H1 (cell line): ENCODE measurements at regions not wholly inside any gene's neighbourhood (a gene's known extent, or its start where the extent isn't known, plus 50 kb on each side); places are given as distances from the start of the nearest gene placed in this dataset.

Experiments used
- CTCF ChIA-PET: fragments of 300-600 bp; sonication (Branson Sonifier 250); formaldehyde crosslinking; loops from one replicate; lab custom pipeline; 2021; ENCODE audit not compliant: partially characterized antibody; lab: Charles Lee
- POLR2A ChIA-PET: fragments of 300-600 bp; sonication (Branson Sonifier 250); formaldehyde crosslinking; loops from one replicate; lab custom pipeline; 2021; ENCODE audit warnings: inconsistent platforms; ENCODE audit not compliant: partially characterized antibody; lab: Charles Lee
- DNase-seq, 2 experiments: peaks; one replicate each; pipeline versions ENCODE4 v3.0.0 to v3.0.0-alpha.2; 2010 to 2022; ENCODE audit warnings: low spot score in 2 of 2, low read depth in 1 of 2, mixed read lengths in 1 of 2
- FAIRE-seq: peaks from 2 replicates; lab custom pipeline; 2011; peaks lifted over from hg19 to GRCh38; lab: Jason Lieb, UNC
- H2AFZ ChIP-seq: 2 replicates; pipeline ENCODE4 v1.8.1; 2012; ENCODE audit warnings: low read length, inconsistent platforms
- H2AK5ac ChIP-seq: 2 replicates; pipeline ENCODE4 v1.6.1; 2013; ENCODE audit warnings: low read depth, low read length
- H2BK120ac ChIP-seq: replicated peaks from 2 replicates; pipeline ENCODE3; 2013; ENCODE audit warnings: low read depth, low read length, inconsistent platforms
- H2BK12ac ChIP-seq: 2 replicates; pipeline ENCODE4 v1.6.1; 2013; ENCODE audit warnings: low read depth, low read length
- H2BK15ac ChIP-seq: 2 replicates; pipeline ENCODE4 v1.6.1; 2013; ENCODE audit warnings: low read length
- H2BK20ac ChIP-seq: 2 replicates; pipeline ENCODE4 v1.6.1; 2013; ENCODE audit warnings: low read length
- H2BK5ac ChIP-seq: 2 replicates; pipeline ENCODE4 v1.6.1; 2013; ENCODE audit warnings: low read depth, low read length
- H3K14ac ChIP-seq: 2 replicates; pipeline ENCODE4 v1.6.1; 2013; ENCODE audit warnings: inconsistent platforms; ENCODE audit not compliant: insufficient read length
- H3K18ac ChIP-seq: 2 replicates; pipeline ENCODE4 v1.6.1; 2013; ENCODE audit warnings: low read length; ENCODE audit errors: extremely low read depth
- H3K23ac ChIP-seq: 2 replicates; pipeline ENCODE4 v1.6.1; 2013; ENCODE audit warnings: inconsistent platforms; ENCODE audit not compliant: insufficient read length
- H3K23me2 ChIP-seq: 2 replicates; pipeline ENCODE4 v1.6.1; 2013; ENCODE audit warnings: low read depth, low read length
- H3K27ac ChIP-seq: 2 replicates; pipeline ENCODE4 v1.6.1; 2011; ENCODE audit warnings: low read depth, low read length, inconsistent platforms
- H3K27me3 ChIP-seq, 4 experiments: replicated peaks in 1 of 4; 1 replicate in 1 of 4; 2 replicates in 3 of 4; pipeline versions ENCODE4 v1.6.1 to v1.8.1; 2011 to 2013; ENCODE audit warnings: low read length in 3 of 4, mild to moderate bottlenecking in 3 of 4, inconsistent platforms in 2 of 4, mixed read lengths in 2 of 4, moderate library complexity in 1 of 4; ENCODE audit not compliant: control insufficient read depth in 3 of 4, insufficient read depth in 3 of 4; ENCODE audit errors: extremely low read depth in 1 of 4
- H3K36me3 ChIP-seq, 4 experiments: 2 replicates each; pipeline versions ENCODE4 v1.6.1 to v1.8.1; 2011 to 2013; ENCODE audit warnings: mild to moderate bottlenecking in 4 of 4, low read length in 3 of 4, moderate library complexity in 2 of 4, control low read depth in 1 of 4, inconsistent platforms in 1 of 4; ENCODE audit not compliant: insufficient read depth in 4 of 4, control insufficient read depth in 2 of 4
- H3K4ac ChIP-seq: replicated peaks from 2 replicates; pipeline ENCODE3; 2013; ENCODE audit warnings: low read length, low read depth, mixed read lengths, inconsistent platforms; ENCODE audit not compliant: insufficient read length
- H3K4me1 ChIP-seq, 4 experiments: replicated peaks in 1 of 4; 1 replicate in 1 of 4; 2 replicates in 3 of 4; pipeline versions ENCODE4 v1.6.1 to v1.8.1; 2011 to 2013; ENCODE audit warnings: low read length in 3 of 4, inconsistent platforms in 2 of 4, mixed read lengths in 1 of 4; ENCODE audit not compliant: insufficient read depth in 4 of 4, control insufficient read depth in 3 of 4
- H3K4me2 ChIP-seq, 2 experiments: 2 replicates each; pipeline versions ENCODE4 v1.6.1 to v1.8.1; 2011 to 2013; ENCODE audit warnings: low read depth in 2 of 2, low read length in 2 of 2, control low read depth in 1 of 2, inconsistent platforms in 1 of 2, mild to moderate bottlenecking in 1 of 2; ENCODE audit not compliant: insufficient read depth in 1 of 2
- H3K4me3 ChIP-seq, 4 experiments: fragments of 200-600, 300-600 bp in 1 of 4; sonication (generic), shearing (Covaris generic), sonication (Bioruptor Twin) in 1 of 4; 2 replicates each; pipeline versions ENCODE4 v1.5.1 to v1.8.1; 2011 to 2016; ENCODE audit warnings: low read length in 4 of 4, low read depth in 3 of 4, control low read depth in 2 of 4, inconsistent platforms in 2 of 4, mild to moderate bottlenecking in 2 of 4, mixed read lengths in 1 of 4, moderate library complexity in 1 of 4; ENCODE audit not compliant: insufficient read depth in 2 of 4; ENCODE audit errors: extremely low read depth in 1 of 4
- H3K56ac ChIP-seq: replicated peaks from 2 replicates; pipeline ENCODE3; 2013; ENCODE audit warnings: low read depth, mild to moderate bottlenecking, mixed read lengths, low read length, inconsistent platforms; ENCODE audit not compliant: insufficient read length
- H3K79me1 ChIP-seq: 2 replicates; pipeline ENCODE4 v1.6.1; 2013; ENCODE audit warnings: low read depth, low read length, control low read depth
- H3K79me2 ChIP-seq, 2 experiments: 2 replicates each; pipeline versions ENCODE4 v1.6.1 to v1.8.1; 2012 to 2013; ENCODE audit warnings: low read length in 2 of 2, mild to moderate bottlenecking in 2 of 2, inconsistent platforms in 1 of 2; ENCODE audit not compliant: insufficient read depth in 2 of 2, control insufficient read depth in 1 of 2
- H3K9ac ChIP-seq, 4 experiments: replicated peaks in 1 of 4; 1 replicate in 1 of 4; 2 replicates in 3 of 4; pipeline versions ENCODE4 v1.6.1 to v1.8.1; 2011 to 2013; ENCODE audit warnings: low read depth in 3 of 4, low read length in 3 of 4, control low read depth in 2 of 4, mild to moderate bottlenecking in 2 of 4, moderate library complexity in 2 of 4, inconsistent platforms in 1 of 4; ENCODE audit errors: extremely low read depth in 1 of 4
- H3K9me3 ChIP-seq, 2 experiments: 2 replicates each; pipeline versions ENCODE4 v1.6.1 to v1.8.1; 2012 to 2013; ENCODE audit warnings: mild to moderate bottlenecking in 2 of 2, moderate library complexity in 2 of 2, control low read depth in 1 of 2, inconsistent platforms in 1 of 2, low read depth in 1 of 2, low read length in 1 of 2, mixed read lengths in 1 of 2; ENCODE audit not compliant: insufficient read depth in 2 of 2
- H4K20me1 ChIP-seq, 2 experiments: replicated peaks in 1 of 2; 2 replicates each; pipeline versions ENCODE3 to v1.8.1; 2011 to 2013; ENCODE audit warnings: inconsistent platforms in 2 of 2, low read length in 2 of 2, mild to moderate bottlenecking in 1 of 2; ENCODE audit not compliant: insufficient read depth in 2 of 2, control insufficient read depth in 1 of 2
- H4K5ac ChIP-seq: 2 replicates; pipeline ENCODE4 v1.6.1; 2013; ENCODE audit warnings: low read length, low read depth, mixed read lengths, inconsistent platforms; ENCODE audit not compliant: insufficient read length
- H4K8ac ChIP-seq: 2 replicates; pipeline ENCODE4 v1.8.0; 2013; ENCODE audit warnings: mild to moderate bottlenecking, moderate library complexity, low read length, inconsistent platforms; ENCODE audit not compliant: insufficient read depth; ENCODE audit errors: extremely low read depth
- H4K91ac ChIP-seq: replicated peaks from 2 replicates; pipeline ENCODE3; 2013; ENCODE audit warnings: low read length, mixed read lengths, inconsistent platforms; ENCODE audit not compliant: insufficient read length
- ASH2L ChIP-seq: fragments of 200-600, 300-600 bp; sonication (generic); IDR thresholded peaks from one replicate; pipeline ENCODE4 v1.7.1; 2017; ENCODE audit warnings: low read length
- BCL11A ChIP-seq, 2 experiments: IDR thresholded peaks; one replicate each; pipeline ENCODE4 v1.6.1; 2011; ENCODE audit warnings: low read depth in 2 of 2, low read length in 2 of 2, mild to moderate bottlenecking in 2 of 2
- CTBP2 ChIP-seq: IDR thresholded peaks from 2 replicates; pipeline ENCODE4 v1.7.0; 2011; ENCODE audit warnings: borderline replicate concordance, mild to moderate bottlenecking, moderate library complexity, mixed read lengths, low read length; ENCODE audit not compliant: insufficient read depth, insufficient read length
- GABPA ChIP-seq: IDR thresholded peaks from 2 replicates; pipeline ENCODE4 v1.6.1; 2011; ENCODE audit warnings: mild to moderate bottlenecking, low read length, moderate library complexity, borderline replicate concordance; ENCODE audit not compliant: insufficient read depth
- GTF2F1 ChIP-seq: IDR thresholded peaks from 2 replicates; pipeline ENCODE4 v1.6.1; 2012; ENCODE audit warnings: low read depth, low read length, improper control_type of control experiment, borderline replicate concordance
- KDM5A ChIP-seq: fragments of 200-600 bp; IDR thresholded peaks from 2 replicates; pipeline ENCODE4 v1.7.1; 2012; ENCODE audit warnings: mild to moderate bottlenecking, low read length, inconsistent platforms, mixed read lengths
- NANOG ChIP-seq: IDR thresholded peaks from 2 replicates; pipeline ENCODE4 v1.6.1; 2011; ENCODE audit warnings: low read length, low read depth, mild to moderate bottlenecking, inconsistent platforms; ENCODE audit not compliant: insufficient read depth, poor library complexity, severe bottlenecking
- POLR2AphosphoS5 ChIP-seq: IDR thresholded peaks from 2 replicates; pipeline ENCODE4 v1.6.1; 2011; ENCODE audit warnings: low read depth, low read length
- POU5F1 ChIP-seq: IDR thresholded peaks from 2 replicates; pipeline ENCODE4 v1.6.1; 2011; ENCODE audit warnings: low read depth, mild to moderate bottlenecking, low read length, moderate library complexity
- RBBP5 ChIP-seq: IDR thresholded peaks from 2 replicates; pipeline ENCODE4 v1.7.1; 2012; ENCODE audit warnings: low read depth, mild to moderate bottlenecking, inconsistent platforms, low read length, moderate library complexity, borderline replicate concordance
- RFX5 ChIP-seq: IDR thresholded peaks from 2 replicates; pipeline ENCODE4 v1.6.1; 2011; ENCODE audit warnings: low read depth, low read length, improper control_type of control experiment, borderline replicate concordance
- SRF ChIP-seq: IDR thresholded peaks from 2 replicates; pipeline ENCODE4 v1.6.1; 2011; ENCODE audit warnings: mild to moderate bottlenecking, low read depth, low read length, moderate library complexity

DNA sequence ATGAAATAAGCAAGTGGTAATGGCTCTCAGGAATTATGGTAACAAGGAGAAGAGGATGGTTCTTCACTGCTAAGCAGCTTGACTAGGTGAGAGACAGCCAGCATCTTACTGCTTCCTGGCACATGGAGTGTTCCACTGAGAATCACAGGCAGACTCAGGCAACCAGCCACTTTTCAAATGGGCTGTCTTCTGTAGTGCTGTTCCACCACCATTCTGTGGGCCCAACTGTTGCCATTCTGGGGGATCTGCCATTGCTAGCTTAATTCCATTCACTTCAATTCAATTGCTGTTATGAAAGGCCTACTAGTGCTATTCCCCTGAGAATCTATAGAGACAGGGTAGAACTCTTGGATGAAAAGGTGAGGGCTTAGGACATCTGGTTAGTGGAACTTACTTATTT is 341.9 kb downstream of the KCNRG start:
- no peak for FAIRE-seq
- Histone ChIP-seq H2BK120ac (no peak overlapping the region), H3K9me3 (no peaks in the 10 kb centered on the region), H3K4me1 (no peaks in the 10 kb centered on the region), H3K9ac (no peak overlapping the region; a peak in 1 of 7 replicates), H4K20me1 (no peaks in the 10 kb centered on the region), H3K4ac (no peak overlapping the region), H3K27ac (no peak overlapping the region), H3K23ac (no peak overlapping the region), H2BK15ac (no peak overlapping the region), H3K36me3 (no peaks in the 10 kb centered on the region), H2BK5ac (no peak overlapping the region), H3K79me2 (no peaks in the 10 kb centered on the region), H4K91ac (no peak overlapping the region), H3K14ac (no peak overlapping the region), H2BK12ac (no peak overlapping the region), H3K18ac (no peak overlapping the region), H3K23me2 (no peaks in the 10 kb centered on the region), H3K4me2 (no peak overlapping the region), H3K27me3 (no peaks in the 10 kb centered on the region), H3K4me3 (no peak overlapping the region), H4K5ac (no peak overlapping the region), H4K8ac (no peak overlapping the region), H2BK20ac (no peak overlapping the region), H2AK5ac (no peak overlapping the region), H3K56ac (no peak overlapping the region), H3K79me1 (no peaks in the 10 kb centered on the region), H2AFZ (no peak overlapping the region)
- no peak for DNase-seq
- CTCF ChIA-PET: interaction anchor here (0.8 to 1.2 kb wide), 2 partner anchors 17 to 23 kb away, joined by 3 read pairs; no protein-coding TSS in a partner anchor
- POLR2A ChIA-PET: interaction anchor here (0.8 kb wide), 1 partner anchor 9 kb away, joined by 3 read pairs; no protein-coding TSS in a partner anchor
- TF ChIP-seq POU5F1 (no peak), CTBP2 (no peak), POLR2AphosphoS5 (no peak), RBBP5 (no peak), ASH2L (no peak), KDM5A (no peak), GTF2F1 (no peak), NANOG (no peak), BCL11A (IDR thresholded peaks at IDR 0.05; ENCODE audit: low read depth in 2 of 2, low read length in 2 of 2) (no peak), RFX5 (no peak), GABPA (no peak), SRF (no peak)
